Kidney glomerular epithelial cell (primary cell): ENCODE measurements at regions not wholly inside any gene's neighbourhood (a gene's known extent, or its start where the extent isn't known, plus 50 kb on each side); places are given as distances from the start of the nearest gene placed in this dataset.
"Not testable (repeated sequence)": the region's sequence is repeated elsewhere in the genome, so short reads cannot be mapped to it uniquely, and the experiment has no call there.

Source experiments
- DNase-seq: peaks from one replicate; lab custom pipeline; 2025; lab: John Stamatoyannopoulos, UW

DNA sequence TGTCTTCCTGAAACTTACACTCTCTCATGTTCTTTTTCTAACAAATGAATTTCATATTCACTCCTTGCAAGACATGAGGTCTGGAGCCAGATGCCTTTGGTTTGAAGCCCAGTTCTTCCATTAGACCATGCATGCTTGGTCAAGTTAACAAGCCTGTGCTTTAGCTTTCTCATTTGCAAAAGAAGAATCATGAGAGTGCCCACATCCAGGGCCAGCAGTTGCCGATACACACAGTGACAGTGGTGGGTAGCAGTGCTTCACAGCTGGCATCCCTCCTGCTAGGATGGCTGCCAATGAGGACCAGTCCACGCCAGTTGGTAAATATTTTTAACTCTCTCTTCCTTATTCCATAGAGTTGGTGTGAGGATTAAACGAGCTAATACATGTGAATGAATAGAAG lies 163.1 kb downstream of the PHLDA1 start:
- no peak for DNase-seq

DNA sequence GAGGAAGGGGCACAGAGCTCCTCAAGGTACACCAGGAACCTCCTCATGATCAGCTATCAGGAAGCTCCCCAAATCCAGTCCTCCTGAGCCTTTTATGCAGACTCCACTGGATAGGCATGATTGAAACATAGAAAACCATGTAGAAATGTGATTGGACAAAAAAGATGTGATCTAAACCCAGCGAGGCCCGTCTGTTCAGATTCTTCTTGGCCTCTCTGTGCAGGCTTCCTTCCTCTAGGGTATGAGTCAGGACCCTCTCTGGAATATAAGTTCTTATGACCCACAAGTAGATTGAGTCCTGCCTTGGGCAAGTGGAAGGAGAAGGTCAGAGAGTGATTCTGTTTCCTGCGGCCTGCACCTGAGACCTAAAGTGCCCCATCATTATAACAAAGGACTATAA lies 166.3 kb downstream of the PHLDA1 start:
- no peak for DNase-seq

DNA sequence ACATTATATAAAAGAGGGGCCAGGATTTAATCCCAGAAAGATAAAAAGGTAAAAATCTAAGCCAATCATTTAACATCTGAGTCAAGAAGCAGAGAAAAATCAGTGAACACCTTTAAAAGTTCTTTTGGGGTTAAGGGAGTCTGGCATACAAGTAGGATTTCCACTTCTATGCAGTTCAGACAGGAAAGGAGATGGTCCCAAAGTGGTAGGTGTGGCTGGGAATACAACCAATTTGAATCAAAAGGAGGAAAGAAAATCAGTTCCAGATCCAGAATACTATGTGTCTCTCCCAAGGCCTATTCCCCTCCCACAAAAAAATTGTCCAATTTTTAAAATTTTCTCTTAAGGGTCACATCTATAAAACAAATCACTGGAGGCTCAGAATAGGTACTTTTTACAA lies 167.4 kb downstream of the PHLDA1 start:
- DNase-seq, result no peak

DNA sequence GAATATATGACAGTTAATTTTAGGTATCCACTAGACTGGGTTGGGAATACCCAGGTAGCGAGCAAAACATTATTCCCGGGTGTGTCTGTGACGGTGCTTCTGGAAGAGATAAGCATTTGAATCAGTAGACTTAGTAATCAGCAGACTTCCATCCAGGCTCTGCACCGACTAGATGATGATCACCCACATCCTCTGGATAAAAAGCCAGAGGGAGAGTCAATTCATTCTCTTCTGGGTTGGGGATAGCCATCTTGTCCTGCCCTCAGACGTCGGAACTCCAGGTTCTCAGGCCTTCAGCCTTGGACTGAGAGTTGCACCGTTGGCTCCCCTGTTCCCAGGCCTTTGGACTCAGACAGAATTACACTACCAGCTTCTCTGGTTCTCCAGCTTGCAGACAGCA lies 168.0 kb downstream of the PHLDA1 start:
- DNase-seq, result no peak

DNA sequence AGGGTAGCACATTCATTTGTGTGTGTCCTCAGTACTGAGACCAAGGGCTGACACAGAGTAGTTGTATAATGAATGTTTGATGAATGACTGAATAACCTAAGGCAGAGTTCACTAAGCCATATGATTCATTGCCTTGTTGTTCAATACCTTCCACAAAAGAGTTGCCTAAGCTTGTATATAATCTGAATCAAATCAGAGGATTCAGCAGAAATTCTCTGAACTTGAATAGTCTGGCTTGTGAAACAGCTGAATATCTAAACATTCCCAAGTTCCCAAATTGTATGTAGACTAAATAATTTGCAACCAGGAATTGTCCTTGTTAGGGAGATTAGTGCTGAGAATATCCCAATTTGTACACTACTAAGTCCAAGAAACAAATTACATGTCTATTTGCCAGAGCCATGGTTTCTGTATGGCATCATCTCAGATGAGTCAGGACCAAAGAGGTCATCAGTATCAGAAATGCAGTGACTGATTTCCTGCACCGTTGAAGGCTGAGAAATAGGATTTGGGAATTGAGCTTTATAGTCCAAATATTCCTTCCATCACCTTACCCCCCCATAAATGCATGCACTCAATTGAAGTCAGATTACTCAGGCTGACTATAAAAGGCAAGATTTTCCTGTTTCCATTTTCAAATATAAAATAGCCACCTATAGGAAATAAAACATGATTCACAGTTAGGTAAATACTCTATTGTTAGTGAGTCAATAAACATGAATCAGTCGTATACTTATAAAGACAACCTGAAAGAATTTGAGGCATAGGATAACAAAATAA lies 168.7 kb downstream of the PHLDA1 start:
- no peak for DNase-seq

DNA sequence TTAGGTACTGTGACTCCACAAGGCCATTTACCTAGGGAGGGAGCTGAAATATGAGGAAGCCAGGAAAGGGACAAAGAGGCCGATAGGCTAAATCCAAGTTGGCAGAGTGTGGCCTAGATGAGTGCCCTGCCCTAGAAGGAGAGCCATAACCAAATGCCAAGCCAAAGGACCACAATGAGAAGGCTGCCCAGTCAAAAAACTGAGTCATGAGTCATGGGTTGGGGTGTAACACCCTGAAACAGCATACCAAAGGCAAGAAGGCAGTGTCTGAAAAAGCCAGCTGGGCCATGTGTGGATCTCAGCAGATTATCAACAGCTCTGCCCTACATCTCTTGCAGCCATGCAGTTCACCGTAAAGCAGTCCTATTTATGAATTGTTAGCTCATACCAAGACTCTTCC lies 171.7 kb downstream of the PHLDA1 start:
- no peak for DNase-seq

DNA sequence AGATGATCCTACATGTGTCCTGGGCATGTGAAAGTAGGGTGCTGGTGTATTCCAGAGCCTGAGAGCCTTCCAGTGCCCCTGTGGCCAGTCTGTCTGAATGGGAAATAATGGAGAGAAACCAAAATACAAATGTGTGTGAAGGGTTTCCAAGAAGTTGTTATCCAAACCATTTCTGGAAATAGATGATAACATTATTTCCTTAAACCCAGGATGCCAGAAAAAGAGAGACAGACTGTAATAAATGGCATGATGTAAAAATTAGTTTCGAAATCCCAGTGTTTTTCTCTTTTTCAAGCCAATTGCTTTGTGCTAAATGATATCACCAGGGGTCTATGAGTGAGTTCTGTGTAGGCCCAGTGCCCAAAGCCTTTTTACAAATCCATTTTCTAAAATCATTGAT lies 175.3 kb downstream of the PHLDA1 start:
- DNase-seq, result no peak

DNA sequence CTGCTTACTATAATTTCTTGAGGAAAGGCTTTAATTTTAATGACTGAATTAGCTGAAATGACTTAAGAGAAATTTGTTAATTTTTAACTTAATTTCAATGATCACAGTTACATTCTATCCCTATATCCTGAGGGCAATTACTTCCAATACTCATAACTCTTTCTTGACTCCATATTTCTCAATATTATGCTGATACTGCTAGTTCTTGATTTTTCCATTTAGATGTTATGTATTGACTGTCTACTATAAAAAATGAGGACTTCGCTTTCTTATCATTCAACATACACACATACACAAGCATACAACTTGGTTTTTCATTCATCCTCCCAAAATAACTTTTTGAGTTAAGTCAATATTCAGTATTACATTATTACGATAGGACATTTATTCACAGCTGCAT lies 176.2 kb downstream of the PHLDA1 start:
- DNase-seq, result no peak

DNA sequence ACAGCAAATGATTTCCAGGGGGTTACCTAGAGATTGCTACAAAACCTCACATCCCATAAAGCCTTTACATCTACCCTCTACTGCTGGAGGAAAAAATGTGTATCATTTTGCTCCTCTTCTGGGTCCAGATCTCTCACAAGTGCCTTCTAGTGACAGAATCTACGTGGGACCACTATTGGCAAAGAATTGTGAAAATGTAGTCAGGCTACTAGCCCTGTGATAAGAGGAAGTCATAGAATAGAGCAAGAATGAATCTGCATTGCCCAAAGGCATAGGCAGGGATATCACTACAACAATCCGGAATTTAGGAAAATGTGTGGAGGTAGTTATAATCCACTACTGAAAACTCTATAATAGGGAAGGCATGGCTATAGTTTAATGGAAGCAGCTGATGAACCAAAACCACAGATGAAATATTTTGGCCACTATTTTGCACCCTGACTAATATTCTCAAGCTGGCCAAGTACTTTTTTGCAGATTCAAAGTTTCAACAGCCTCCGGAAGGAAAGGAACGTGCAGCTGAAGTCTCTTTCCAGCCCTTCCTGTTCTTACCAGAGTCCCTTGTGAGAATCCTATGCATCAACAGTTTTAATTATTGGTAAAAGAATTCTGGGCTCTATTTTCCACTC lies 176.8 kb downstream of the PHLDA1 start:
- no peak for DNase-seq

DNA sequence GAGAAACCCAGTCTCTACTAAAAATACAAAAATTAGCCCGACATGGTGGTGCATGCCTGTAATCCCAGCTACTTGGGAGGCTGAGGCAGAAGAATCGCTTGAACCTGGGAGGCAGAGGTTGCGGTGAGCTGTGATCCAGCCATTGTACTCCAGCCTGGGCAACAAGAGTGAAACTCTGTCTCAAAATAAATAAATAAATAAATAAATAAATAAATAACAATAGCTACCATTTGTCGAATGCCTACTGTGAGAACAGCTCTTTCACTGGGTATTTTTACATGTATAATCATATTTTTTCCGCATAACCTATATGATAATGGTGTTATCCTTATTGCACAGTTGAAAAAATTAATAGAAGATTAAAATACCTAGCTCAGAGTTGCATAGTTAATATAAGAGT lies 177.4 kb downstream of the PHLDA1 start:
- DNase-seq, result not testable (repeated sequence)

DNA sequence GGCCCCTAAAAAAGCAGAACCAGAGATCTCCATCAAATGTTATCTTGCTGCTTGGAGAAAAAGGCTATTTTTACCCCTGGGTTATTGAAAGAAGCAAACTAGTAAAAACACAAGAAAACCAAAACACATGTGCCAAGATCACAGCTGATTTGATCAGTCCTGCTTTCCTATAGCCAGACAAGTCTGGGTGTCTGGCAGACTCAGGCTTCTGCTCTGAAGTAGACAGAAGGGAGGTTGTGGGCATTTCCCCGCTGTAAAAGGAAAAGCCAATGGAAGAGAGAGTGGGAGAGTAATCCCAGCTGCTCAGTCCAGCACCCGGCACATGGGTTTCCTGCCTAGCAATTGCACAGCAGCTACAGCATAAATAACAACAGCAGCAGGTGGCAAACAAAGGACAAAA lies 177.9 kb downstream of the PHLDA1 start:
- no peak for DNase-seq

DNA sequence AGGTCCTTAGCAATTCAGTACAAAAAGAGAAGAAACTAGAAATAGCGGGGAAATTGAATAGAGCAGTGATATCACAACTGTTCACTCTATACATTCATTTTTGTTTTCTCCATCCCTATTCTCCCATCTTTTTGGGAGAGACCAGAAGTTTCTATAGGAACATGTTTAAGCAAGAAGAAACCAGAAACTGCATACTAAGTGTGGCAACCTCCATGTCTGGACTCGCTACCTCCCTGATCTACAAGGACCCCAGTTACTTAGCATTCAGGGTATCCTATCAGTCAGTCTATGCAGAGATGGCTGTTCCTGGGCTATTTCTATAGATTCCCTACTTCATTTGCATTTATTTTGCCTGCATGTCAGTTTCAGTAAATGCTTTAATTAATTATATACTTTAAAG lies 178.6 kb downstream of the PHLDA1 start:
- no peak for DNase-seq

DNA sequence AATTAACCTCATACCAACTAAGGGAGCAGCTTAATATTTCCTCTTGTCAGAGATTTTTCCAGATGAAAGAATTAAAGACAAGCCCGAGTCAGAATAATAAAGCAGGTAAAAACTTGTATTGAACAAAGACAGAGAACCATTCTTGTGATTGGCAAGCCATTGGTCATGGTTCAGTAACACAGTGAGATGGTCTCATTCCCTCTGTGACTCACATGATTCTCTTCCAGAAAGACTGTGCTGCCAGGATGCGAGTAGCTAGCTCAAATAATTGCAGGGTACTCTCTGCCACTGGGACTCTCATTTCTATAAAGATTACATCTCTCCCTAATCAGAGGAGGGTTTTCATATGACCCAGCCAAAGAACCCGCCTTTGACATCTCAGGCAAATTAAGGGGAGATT lies 179.4 kb downstream of the PHLDA1 start:
- DNase-seq, result peak; percentile 71

DNA sequence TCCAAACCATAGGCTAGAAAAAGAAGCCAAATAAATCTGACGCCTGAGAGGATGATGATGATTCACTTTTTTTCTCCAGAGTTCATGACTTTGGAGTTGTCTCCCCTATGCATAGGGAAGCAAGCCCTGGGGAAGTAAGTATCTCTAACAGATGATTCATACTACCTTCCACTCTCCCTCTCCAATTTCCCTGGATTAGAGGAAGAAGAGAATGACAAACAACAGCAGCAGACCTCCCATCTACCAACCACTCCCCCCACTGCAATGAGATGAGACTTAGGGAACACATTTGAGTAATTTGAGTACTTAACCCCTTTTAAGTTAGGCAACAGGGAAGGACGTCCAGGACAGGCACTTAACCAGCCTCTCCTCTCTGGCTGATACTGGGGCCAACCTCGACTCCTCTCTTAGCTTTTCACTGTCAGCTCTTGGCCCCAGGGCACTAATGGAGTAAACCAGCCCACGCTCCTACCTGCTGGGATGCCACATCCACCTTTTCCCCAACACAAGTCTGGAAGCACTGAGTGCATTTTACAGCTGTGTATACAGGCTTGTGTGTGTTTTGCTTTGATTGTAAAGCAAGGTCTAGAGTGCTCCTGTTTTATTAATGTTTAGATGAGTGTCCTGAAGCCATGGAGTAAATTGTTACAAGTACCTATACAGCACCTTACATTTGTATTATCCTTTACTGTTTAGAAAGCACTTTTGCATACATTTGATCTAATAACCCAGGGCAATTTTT lies 180.7 kb downstream of the PHLDA1 start:
- DNase-seq, result no peak

DNA sequence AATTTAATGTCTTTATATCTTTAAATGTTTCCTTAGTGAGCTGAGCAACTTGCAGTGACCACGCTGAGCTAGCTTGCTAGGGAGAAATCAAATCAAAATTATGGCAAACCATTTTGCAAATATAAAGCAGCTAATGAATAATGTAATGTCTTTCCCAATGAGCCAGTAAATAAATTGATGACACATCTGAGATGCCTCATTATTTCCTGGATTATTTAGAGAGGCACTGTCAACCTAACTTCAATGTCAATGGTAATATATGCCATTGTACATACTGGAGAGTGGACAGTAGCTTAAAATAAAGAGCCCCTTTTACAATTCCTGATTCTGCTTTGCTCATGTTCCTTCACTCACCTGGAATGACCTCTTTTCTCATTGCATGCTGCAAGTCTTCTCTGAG lies 182.6 kb downstream of the PHLDA1 start:
- DNase-seq, result no peak

DNA sequence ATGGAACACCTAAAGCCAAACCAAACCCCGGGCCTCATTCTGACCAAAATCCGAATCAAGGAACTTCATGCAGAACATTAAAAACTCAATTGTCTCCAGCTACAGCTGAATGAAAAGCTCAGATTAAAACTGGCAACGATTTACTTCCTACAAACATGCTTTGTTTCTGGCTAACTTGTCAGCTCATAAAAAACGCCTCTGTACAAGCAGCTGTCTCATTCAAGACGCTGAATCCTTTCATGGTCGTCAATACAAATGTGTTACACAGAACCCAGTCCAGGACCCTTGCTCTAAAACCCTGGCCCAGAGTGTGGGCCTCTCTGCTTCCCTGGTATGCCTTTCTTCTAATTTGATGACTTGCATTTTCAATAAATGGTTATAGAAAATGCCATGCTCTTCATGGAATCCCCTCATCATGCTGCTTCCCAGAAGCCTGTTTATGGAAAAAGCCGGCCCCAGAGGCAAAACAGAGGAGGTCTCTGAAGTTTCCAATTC lies 183.1 kb downstream of the PHLDA1 start:
- DNase-seq, result no peak

DNA sequence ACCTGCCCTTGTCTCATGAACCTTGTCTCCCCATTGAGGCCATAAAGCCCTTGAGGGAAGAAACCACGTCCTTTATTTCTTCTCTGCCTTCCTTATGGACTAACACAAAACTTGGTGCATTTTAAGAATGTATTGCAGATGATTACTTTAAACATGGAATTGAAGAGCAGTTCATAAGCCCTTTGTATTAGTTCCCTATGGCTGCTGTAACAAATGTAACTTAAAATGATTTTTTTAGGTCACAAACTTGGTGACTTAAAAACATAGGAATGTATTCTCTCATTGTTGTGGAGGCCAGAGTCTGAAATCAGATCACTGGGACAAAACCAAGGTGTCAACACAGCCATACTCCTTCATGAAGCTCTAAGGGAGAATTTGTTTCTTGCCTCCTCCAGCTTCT lies 185.5 kb downstream of the PHLDA1 start:
- no peak for DNase-seq

DNA sequence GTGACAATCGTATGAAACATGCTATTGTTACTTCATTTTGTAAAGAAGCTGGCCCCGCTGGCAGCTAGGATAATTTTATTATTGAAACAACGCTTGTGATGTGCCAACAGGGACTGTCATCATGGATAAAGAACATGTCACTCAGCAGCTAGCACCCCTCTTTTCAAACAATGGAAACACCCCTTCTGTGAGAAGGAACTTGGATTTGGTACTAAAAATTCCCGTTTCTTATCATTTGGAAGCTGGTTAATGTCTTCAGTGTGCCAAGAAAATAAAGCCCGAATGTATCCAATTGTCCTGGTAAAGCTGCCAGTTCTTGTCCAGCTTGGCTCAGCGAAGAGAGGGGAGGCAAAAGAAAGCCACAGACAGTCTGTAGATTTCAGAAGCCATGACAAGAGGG lies 186.6 kb downstream of the PHLDA1 start:
- no peak for DNase-seq

DNA sequence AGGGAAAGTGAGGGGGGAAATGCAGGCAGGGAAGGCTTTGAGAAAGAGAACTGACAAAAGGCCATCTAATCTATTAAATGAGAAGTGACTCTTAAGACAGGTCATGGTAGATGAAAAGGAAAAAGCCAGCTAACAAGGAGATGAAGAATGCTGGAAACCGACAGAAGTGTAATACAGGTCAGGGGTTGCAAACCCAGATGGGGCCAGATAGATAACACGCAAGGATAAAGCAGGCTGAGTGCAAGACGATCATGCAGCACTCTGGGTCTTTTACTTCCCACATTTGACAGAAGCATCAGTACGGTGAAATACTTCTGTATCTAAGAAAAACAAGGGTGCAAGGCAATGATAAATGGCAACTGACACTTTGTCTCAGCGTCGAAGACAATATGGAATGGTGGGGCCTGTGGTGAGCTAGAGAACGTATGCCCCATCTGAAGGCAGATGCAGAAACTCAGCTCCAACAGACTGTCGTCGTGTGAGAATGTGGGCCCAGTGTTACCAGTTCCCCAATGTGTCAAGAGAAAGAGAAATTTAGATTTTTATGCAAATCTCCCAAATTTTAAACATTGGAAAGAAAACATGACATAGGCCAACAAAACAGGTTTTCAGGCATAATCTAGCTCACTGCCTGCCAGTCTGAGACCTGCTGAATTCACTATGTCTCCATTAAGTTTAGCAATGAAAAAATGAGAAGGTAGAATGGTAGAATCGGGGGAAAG lies 187.4 kb downstream of the PHLDA1 start:
- no peak for DNase-seq

DNA sequence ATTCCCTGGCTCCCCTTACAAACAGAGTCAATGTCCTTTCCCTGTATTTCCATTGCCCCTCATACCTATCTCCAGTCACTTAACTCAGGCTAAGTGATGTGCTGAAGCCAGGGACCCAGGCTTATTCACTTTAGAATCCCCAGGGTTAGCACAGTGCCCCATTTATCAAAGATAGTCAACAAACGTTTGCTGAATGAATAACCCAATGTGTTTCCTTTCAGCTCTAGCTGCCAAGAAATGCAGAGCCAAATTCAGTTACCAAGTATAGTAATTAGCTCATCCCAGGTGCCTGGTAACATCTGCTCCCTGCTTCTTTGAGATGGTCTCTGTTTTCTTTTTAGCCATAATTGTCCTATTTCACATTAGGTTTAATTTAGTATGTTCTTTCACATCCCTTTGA lies 189.5 kb downstream of the PHLDA1 start:
- DNase-seq, result no peak

DNA sequence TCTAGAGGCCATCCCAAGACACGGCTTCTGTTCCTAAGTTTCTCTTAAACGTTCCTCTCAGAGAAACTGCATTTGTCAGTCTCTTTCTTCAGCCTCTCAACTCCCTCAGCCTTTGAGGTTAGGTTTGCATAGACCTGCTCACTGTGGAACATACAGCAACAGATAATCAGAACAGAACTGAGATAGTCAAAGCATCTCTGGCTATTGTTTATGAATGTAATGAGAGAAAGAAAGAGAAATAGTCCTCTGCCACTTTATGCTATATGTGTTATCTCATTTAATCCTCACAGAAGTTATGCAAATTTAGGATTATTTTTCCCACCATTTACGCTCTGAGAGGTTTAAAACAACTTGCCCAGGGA lies 190.6 kb downstream of the PHLDA1 start:
- no peak for DNase-seq

DNA sequence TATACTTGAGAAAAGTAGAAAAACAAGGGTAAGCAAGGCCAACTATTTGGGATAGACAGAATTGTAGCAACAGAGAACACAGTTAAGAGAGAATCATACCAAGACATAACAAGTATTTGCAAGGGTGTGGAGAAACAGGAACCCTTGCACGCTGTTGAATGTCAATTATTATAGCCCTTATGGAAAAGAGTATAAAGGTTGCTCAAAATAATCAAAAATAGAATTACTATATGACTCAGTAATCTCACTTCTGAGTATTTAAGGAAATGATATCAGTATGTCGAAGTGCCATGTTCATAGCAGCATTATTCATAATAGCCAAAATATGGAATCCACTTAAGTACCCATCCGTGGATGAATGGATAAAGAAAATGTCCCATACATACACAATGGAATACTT lies 193.3 kb downstream of the PHLDA1 start:
- DNase-seq, result no peak

DNA sequence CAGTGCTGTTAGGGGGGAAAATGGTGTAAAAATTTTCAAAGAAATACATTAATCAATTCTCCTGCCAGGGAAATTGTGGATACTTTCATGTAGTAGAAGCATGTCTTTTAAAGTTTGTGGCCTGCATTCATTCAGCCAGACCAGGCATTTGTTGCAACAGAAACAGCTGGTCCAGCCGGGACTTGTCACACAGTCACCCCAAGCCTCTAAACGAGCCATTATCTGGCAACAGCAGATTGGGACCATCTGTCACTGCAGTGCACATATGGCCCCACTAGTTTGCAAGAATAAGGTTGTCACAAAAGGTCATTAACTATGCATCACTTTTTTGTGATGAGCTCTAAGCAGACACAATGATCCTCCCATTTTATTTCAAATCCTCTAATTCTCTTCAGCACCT lies 193.9 kb downstream of the PHLDA1 start:
- DNase-seq, result no peak
